OCI-LY1 (cell line): ENCODE measurements at regions not wholly inside any gene's neighbourhood (a gene's known extent, or its start where the extent isn't known, plus 50 kb on each side); places are given as distances from the start of the nearest gene placed in this dataset.

Source experiments
- H2AFZ ChIP-seq: fragments of 200-600 bp; sonication (generic), shearing (Covaris generic); 2 replicates; pipeline ENCODE4 v1.6.0; 2014; ENCODE audit warnings: antibody characterized with exemption, mild to moderate bottlenecking, low read length
- H3F3A ChIP-seq: fragments of 200-600 bp; sonication (generic), shearing (Covaris generic); 2 replicates; pipeline ENCODE4 v1.6.0; 2014; ENCODE audit warnings: mild to moderate bottlenecking, antibody characterized with exemption, low read length, moderate library complexity; ENCODE audit not compliant: insufficient read depth
- H3K27ac ChIP-seq: fragments of 200-600 bp; sonication (generic); 2 replicates; pipeline ENCODE4 v1.5.1; 2014; ENCODE audit warnings: low read length, mixed run types, mild to moderate bottlenecking, low read depth; ENCODE audit not compliant: poor library complexity, severe bottlenecking
- H3K27me3 ChIP-seq: fragments of 200-600 bp; sonication (generic); 2 replicates; pipeline ENCODE4 v1.6.0; 2014; ENCODE audit warnings: antibody characterized with exemption, mild to moderate bottlenecking, low read length, moderate library complexity; ENCODE audit not compliant: insufficient read depth
- H3K36me3 ChIP-seq: fragments of 200-600 bp; sonication (generic); 2 replicates; pipeline ENCODE4 v1.6.1; 2014; ENCODE audit warnings: mild to moderate bottlenecking, antibody characterized with exemption, low read length, moderate library complexity, mixed read lengths; ENCODE audit not compliant: insufficient read depth
- H3K4me1 ChIP-seq: fragments of 200-600 bp; sonication (generic); 2 replicates; pipeline ENCODE4 v1.5.1; 2014; ENCODE audit warnings: mild to moderate bottlenecking, low read length, moderate library complexity; ENCODE audit not compliant: insufficient read depth, severe bottlenecking
- H3K4me2 ChIP-seq: fragments of 200-600 bp; sonication (generic), shearing (Covaris generic); 2 replicates; pipeline ENCODE4 v1.6.1; 2014; ENCODE audit warnings: low read length
- H3K4me3 ChIP-seq: fragments of 200-600 bp; sonication (generic); 2 replicates; pipeline ENCODE4 v1.5.1; 2014; ENCODE audit warnings: low read length, low read depth, mild to moderate bottlenecking, mixed read lengths; ENCODE audit not compliant: poor library complexity, severe bottlenecking
- H3K79me2 ChIP-seq: fragments of 200-600 bp; shearing (Covaris generic); 2 replicates; pipeline ENCODE4 v1.6.1; 2016; ENCODE audit warnings: mixed run types, low read length, mixed read lengths; ENCODE audit not compliant: insufficient read depth
- H3K9ac ChIP-seq: fragments of 200-600 bp; sonication (generic), shearing (Covaris generic); 2 replicates; pipeline ENCODE4 v1.6.1; 2014; ENCODE audit warnings: mild to moderate bottlenecking, low read length, mixed read lengths
- H3K9me2 ChIP-seq: fragments of 200-600 bp; sonication (generic), shearing (Covaris generic); 2 replicates; pipeline ENCODE4 v1.6.1; 2014; ENCODE audit warnings: low read depth, mild to moderate bottlenecking, low read length, mixed read lengths
- H3K9me3 ChIP-seq: fragments of 200-600 bp; shearing (Covaris generic); 2 replicates; pipeline ENCODE4 v1.6.1; 2014; ENCODE audit warnings: low read length, mixed read lengths
- H4K20me1 ChIP-seq: fragments of 200-600 bp; sonication (generic), shearing (Covaris generic); 2 replicates; pipeline ENCODE4 v1.6.0; 2016; ENCODE audit warnings: mild to moderate bottlenecking, low read length; ENCODE audit not compliant: insufficient read depth
- EZH2 ChIP-seq: fragments of 200-600 bp; sonication (generic), shearing (Covaris generic); IDR thresholded peaks from 2 replicates; pipeline ENCODE4 v1.8.0; 2017; ENCODE audit warnings: borderline replicate concordance, mixed run types, mild to moderate bottlenecking, antibody characterized with exemption, low read length, moderate library complexity, mixed read lengths
- TF ChIP-seq, protein P1 (sequence below): fragments of 200-600 bp; sonication (generic), shearing (Covaris generic); IDR thresholded peaks from 2 replicates; pipeline ENCODE4 v1.5.1; 2017; ENCODE audit warnings: mild to moderate bottlenecking, antibody characterized with exemption, low read length, moderate library complexity, mixed read lengths

DNA sequence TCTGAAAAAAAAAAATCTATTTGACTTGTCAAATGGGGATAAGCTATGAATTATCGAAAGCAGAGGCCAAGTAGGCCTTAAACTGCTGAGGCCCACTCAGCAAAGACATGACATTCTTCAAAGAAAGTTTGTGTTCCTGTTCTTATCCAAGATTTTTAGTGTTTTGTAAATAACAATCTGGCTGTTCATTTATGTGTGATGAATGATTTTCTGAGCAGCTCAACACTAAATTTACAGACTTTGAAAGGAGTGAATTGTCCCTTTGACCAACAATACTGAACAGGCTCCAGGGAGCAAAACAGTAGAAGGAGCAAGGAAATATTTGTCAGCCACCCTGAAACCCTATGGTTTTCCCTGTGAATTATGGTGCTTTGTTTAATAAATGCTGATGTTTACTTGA lies 512.6 kb upstream of the NAALADL2 start:
- Histone ChIP-seq H3K36me3 (no peaks in the 10 kb centered on the region), H3K4me3 (no peak overlapping the region), H3K79me2 (no peaks in the 10 kb centered on the region), H2AFZ (no peak overlapping the region), H3K4me1 (no peaks in the 10 kb centered on the region), H3F3A (no peaks in the 10 kb centered on the region), H3K9me3 (no peaks in the 10 kb centered on the region), H4K20me1 (no peaks in the 10 kb centered on the region), H3K27me3 (no peaks in the 10 kb centered on the region), H3K4me2 (no peak overlapping the region), H3K27ac (no peak overlapping the region), H3K9ac (no peak overlapping the region), H3K9me2 (no peaks in the 10 kb centered on the region)
- TF ChIP-seq, protein P1, sequence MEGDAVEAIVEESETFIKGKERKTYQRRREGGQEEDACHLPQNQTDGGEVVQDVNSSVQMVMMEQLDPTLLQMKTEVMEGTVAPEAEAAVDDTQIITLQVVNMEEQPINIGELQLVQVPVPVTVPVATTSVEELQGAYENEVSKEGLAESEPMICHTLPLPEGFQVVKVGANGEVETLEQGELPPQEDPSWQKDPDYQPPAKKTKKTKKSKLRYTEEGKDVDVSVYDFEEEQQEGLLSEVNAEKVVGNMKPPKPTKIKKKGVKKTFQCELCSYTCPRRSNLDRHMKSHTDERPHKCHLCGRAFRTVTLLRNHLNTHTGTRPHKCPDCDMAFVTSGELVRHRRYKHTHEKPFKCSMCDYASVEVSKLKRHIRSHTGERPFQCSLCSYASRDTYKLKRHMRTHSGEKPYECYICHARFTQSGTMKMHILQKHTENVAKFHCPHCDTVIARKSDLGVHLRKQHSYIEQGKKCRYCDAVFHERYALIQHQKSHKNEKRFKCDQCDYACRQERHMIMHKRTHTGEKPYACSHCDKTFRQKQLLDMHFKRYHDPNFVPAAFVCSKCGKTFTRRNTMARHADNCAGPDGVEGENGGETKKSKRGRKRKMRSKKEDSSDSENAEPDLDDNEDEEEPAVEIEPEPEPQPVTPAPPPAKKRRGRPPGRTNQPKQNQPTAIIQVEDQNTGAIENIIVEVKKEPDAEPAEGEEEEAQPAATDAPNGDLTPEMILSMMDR = no peak
- no peak for TF ChIP-seq EZH2

DNA sequence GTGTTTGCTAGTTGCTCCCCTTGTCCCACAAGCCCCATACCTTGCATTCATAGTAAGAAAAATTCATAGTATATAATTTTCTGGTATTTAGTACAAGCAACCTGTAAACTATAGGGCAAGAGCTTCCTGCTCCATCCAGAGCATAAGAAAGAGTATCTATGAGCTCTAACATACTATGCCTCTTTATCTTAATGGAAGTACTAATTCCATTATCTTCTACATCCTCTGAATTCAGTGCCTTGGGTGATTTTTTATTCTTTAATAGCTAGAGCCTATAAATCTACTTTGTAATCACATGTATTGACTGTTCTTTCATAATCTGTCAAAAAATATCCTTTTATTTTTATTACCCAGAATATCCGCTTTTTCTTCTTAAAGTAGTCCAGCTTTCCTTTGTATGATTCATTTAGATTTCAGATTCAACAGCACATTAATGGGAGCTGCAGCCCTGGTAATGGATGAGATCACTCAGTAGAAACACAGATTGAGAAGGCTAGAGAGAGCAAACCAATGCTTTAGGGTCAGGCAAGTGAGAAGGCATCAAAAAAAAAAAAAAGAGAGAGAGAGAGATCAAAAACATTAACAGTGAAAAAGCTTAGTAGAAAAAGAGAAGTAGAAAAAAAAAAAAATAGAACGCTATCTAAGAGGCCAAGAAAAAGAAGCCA lies 511.5 kb upstream of the NAALADL2 start:
- no peaks in the 10 kb centered on the region for H3K36me3 ChIP-seq
- TF ChIP-seq EZH2 = no peak
- TF ChIP-seq, protein P1 = no peak
- H3K27ac ChIP-seq = no peak overlapping the region
- no peaks in the 10 kb centered on the region for H3K79me2 ChIP-seq
- no peak overlapping the region for H3K4me3 ChIP-seq
- no peaks in the 10 kb centered on the region for H4K20me1 ChIP-seq
- no peaks in the 10 kb centered on the region for H3K9me2 ChIP-seq
- no peaks in the 10 kb centered on the region for H3K27me3 ChIP-seq
- H3F3A ChIP-seq = no peaks in the 10 kb centered on the region
- no peaks in the 10 kb centered on the region for H3K4me1 ChIP-seq
- no peak overlapping the region for H3K9ac ChIP-seq
- H3K4me2 ChIP-seq = no peak overlapping the region
- no peak overlapping the region for H2AFZ ChIP-seq
- H3K9me3 ChIP-seq = no peaks in the 10 kb centered on the region

DNA sequence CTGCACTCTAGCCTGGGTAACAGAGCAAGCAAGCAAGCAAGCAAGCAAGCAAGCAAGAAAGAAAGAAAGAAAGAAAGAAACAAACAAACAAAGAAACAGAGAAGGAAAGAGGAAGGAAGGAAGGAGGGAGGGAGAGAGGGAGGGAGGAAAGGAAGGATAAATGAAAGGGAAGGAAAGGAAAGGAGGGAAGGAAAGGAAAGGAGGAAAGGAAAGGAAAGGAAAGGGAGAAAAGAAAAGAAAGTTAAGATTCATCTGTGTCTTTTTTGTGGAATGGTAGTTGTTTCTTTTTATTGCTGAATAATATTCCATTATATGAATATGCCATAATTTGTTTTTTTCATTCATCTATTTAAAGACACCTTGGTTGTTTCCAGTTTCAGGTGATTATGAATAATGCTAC lies 506.9 kb upstream of the NAALADL2 start:
- no peaks in the 10 kb centered on the region for H3K27me3 ChIP-seq
- H3F3A ChIP-seq = no peaks in the 10 kb centered on the region
- no peaks in the 10 kb centered on the region for H3K36me3 ChIP-seq
- no peak overlapping the region for H3K4me2 ChIP-seq
- no peaks in the 10 kb centered on the region for H3K4me1 ChIP-seq
- TF ChIP-seq EZH2 = no peak
- TF ChIP-seq, protein P1 = no peak
- H3K79me2 ChIP-seq = no peaks in the 10 kb centered on the region
- H3K4me3 ChIP-seq = no peak overlapping the region
- no peak overlapping the region for H2AFZ ChIP-seq
- no peaks in the 10 kb centered on the region for H3K9me2 ChIP-seq
- H3K9ac ChIP-seq = no peak overlapping the region
- H4K20me1 ChIP-seq = no peaks in the 10 kb centered on the region
- H3K9me3 ChIP-seq = no peaks in the 10 kb centered on the region
- H3K27ac ChIP-seq = no peak overlapping the region
